CD4-positive, alpha-beta T cell (primary cell): ENCODE measurements at regions not wholly inside any gene's neighbourhood (a gene's known extent, or its start where the extent isn't known, plus 50 kb on each side); places are given as distances from the start of the nearest gene placed in this dataset.

ENCODE experiments used
- ATAC-seq: fragments of 200-7000 bp; cut with Tn5 transposase; one replicate; pipeline ENCODE4 v1.10.0; 2022; ENCODE audit warnings: mild to moderate bottlenecking; ENCODE audit not compliant: poor library complexity
- CTCF ChIA-PET: fragments of 350-600 bp; sonication (Branson Sonifier 250); formaldehyde crosslinking; loops from one replicate; lab custom pipeline; 2021; ENCODE audit warnings: antibody characterized with exemption, inconsistent platforms; lab: Charles Lee
- POLR2A ChIA-PET: fragments of 350-600 bp; sonication (Branson Sonifier 250); formaldehyde crosslinking; loops from one replicate; lab custom pipeline; 2021; ENCODE audit warnings: antibody characterized with exemption, inconsistent platforms; lab: Charles Lee
- DNase-seq, 14 experiments: peaks; one replicate each; pipeline ENCODE4 v3.0.0-alpha.2; 2013 to 2020; ENCODE audit warnings: mixed read lengths in 2 of 14
- H3K27ac ChIP-seq, 2 donors: one replicate each; pipeline versions ENCODE4 v1.5.1 to v1.7.0; 2013; ENCODE audit warnings: low read length in 2 of 2, low read depth in 1 of 2, mild to moderate bottlenecking in 1 of 2
- H3K27me3 ChIP-seq, 2 experiments: 1 replicate in 1 of 2; 2 replicates in 1 of 2; pipeline versions ENCODE4 v1.6.1 to v1.7.0; 2013; ENCODE audit warnings: low read length in 2 of 2, control low read depth in 1 of 2, mild to moderate bottlenecking in 1 of 2, moderate library complexity in 1 of 2; ENCODE audit not compliant: insufficient read depth in 2 of 2, control insufficient read depth in 1 of 2
- H3K36me3 ChIP-seq: one replicate; pipeline ENCODE4 v1.6.1; 2013; ENCODE audit warnings: low read length, control low read depth; ENCODE audit not compliant: insufficient read depth
- H3K4me1 ChIP-seq: one replicate; pipeline ENCODE4 v1.6.1; 2013; ENCODE audit warnings: low read length, control low read depth; ENCODE audit not compliant: insufficient read depth
- H3K4me3 ChIP-seq: one replicate; pipeline ENCODE4 v1.5.1; 2013; ENCODE audit warnings: mild to moderate bottlenecking, low read length, moderate library complexity
- H3K9me3 ChIP-seq, 2 experiments: 1 replicate in 1 of 2; 2 replicates in 1 of 2; pipeline versions ENCODE4 v1.6.1 to v1.7.0; 2013; ENCODE audit warnings: low read length in 2 of 2, mild to moderate bottlenecking in 2 of 2, control low read depth in 1 of 2, moderate library complexity in 1 of 2; ENCODE audit not compliant: control insufficient read depth in 1 of 2, insufficient read depth in 1 of 2
- H3K27ac Mint-ChIP-seq: one replicate; pipeline ENCODE4 v1.8.0; 2020; ENCODE audit warnings: mixed read lengths
- H3K27me3 Mint-ChIP-seq: one replicate; pipeline ENCODE4 v1.8.0; 2021; ENCODE audit warnings: mixed read lengths
- H3K36me3 Mint-ChIP-seq: one replicate; pipeline ENCODE4 v1.8.0; 2021; ENCODE audit warnings: low read depth, mixed read lengths
- H3K4me1 Mint-ChIP-seq: one replicate; pipeline ENCODE4 v1.8.0; 2021; ENCODE audit warnings: low read depth, mixed read lengths
- H3K4me3 Mint-ChIP-seq: one replicate; pipeline ENCODE4 v1.8.0; 2020; ENCODE audit warnings: mild to moderate bottlenecking, mixed read lengths
- H3K9me3 Mint-ChIP-seq: one replicate; pipeline ENCODE4 v1.8.0; 2020; ENCODE audit warnings: mixed read lengths
- CTCF ChIP-seq: fragments of 200-600 bp; IDR thresholded peaks from one replicate; pipeline ENCODE4 v1.8.0; 2022; ENCODE audit warnings: antibody characterized with exemption, mild to moderate bottlenecking
- intact Hi-C, 2 experiments: fragments of 100-400 bp; cut with DNase I in 1 of 2; cut with micrococcal nuclease in 1 of 2; formaldehyde crosslinking; loops; one replicate each; pipeline versions ENCODE4 v1.15.1 to v1.9.0; 2023 to 2025; cut with DNase I, micrococcal nuclease

- ChIA-PET CTCF (no interaction called here), POLR2A (no interaction called here)
- DNase-seq (no peak), ATAC-seq (no peak)
- Histone ChIP-seq H3K27me3 (no peaks in the 10 kb centered on the region), H3K4me3 (no peak overlapping the region), H3K4me1 (peaks cover 20% of the 10 kb centered on the region), H3K27ac (no peak overlapping the region), H3K9me3 (no peaks in the 10 kb centered on the region), H3K36me3 (no peaks in the 10 kb centered on the region)
- no peaks in the 10 kb centered on the region for H3K36me3 Mint-ChIP-seq
- no peak overlapping the region for H3K27ac Mint-ChIP-seq
- TF ChIP-seq CTCF = no peak
- H3K27me3 Mint-ChIP-seq = no peaks in the 10 kb centered on the region
- H3K4me3 Mint-ChIP-seq = no peak overlapping the region
- intact Hi-C loops = loop anchor here in 1 of 2 experiments (5.0 kb wide), 1 partner anchor 62 kb away; no protein-coding TSS in a partner anchor
- peaks cover 11% of the 10 kb centered on the region for H3K4me1 Mint-ChIP-seq
- no peaks in the 10 kb centered on the region for H3K9me3 Mint-ChIP-seq
Measured at GRCh38 chr1:43039228-43040055, 80.8 kb upstream of the SLC2A1 start.

GRCh38 chr1:43038232-43038935 is 79.7 kb upstream of the SLC2A1 start:
- Mint-ChIP-seq H3K4me3 (no peak overlapping the region), H3K9me3 (no peaks in the 10 kb centered on the region), H3K4me1 (peaks cover 17% of the 10 kb centered on the region), H3K36me3 (no peaks in the 10 kb centered on the region), H3K27me3 (no peaks in the 10 kb centered on the region), H3K27ac (no peak overlapping the region)
- H3K4me3 ChIP-seq = no peak overlapping the region
- peaks cover 26% of the 10 kb centered on the region for H3K4me1 ChIP-seq
- DNase-seq = no peak
- no peaks in the 10 kb centered on the region for H3K9me3 ChIP-seq
- no peak for TF ChIP-seq CTCF
- no peaks in the 10 kb centered on the region for H3K36me3 ChIP-seq
- ChIA-PET POLR2A (no interaction called here), CTCF (no interaction called here)
- no peak overlapping the region for H3K27ac ChIP-seq
- no peaks in the 10 kb centered on the region for H3K27me3 ChIP-seq
- no peak for ATAC-seq
- intact Hi-C loops = no loop called here

- POLR2A ChIA-PET = no interaction called here
- CTCF ChIA-PET = interaction anchor here (0.6 kb wide), 1 partner anchor 10 kb away, joined by 4 read pairs; no protein-coding TSS in a partner anchor
- Histone ChIP-seq H3K9me3 (no peaks in the 10 kb centered on the region), H3K27ac (no peak overlapping the region), H3K27me3 (no peaks in the 10 kb centered on the region), H3K36me3 (no peaks in the 10 kb centered on the region), H3K4me3 (no peak overlapping the region), H3K4me1 (peaks cover 26% of the 10 kb centered on the region)
- intact Hi-C loops = no loop called here
- Mint-ChIP-seq H3K4me3 (no peak overlapping the region), H3K9me3 (no peaks in the 10 kb centered on the region), H3K4me1 (peaks cover 17% of the 10 kb centered on the region), H3K27me3 (no peaks in the 10 kb centered on the region), H3K36me3 (no peaks in the 10 kb centered on the region), H3K27ac (no peak overlapping the region)
- no peak for ATAC-seq
- no peak for DNase-seq
- TF ChIP-seq CTCF = no peak
Measured at GRCh38 chr1:43037466-43037865, 78.8 kb upstream of the SLC2A1 start.
